ENCODE measurements at regions not wholly inside any gene's neighbourhood (a gene's known extent, or its start where the extent isn't known, plus 50 kb on each side); places are given as distances from the start of the nearest gene placed in this dataset.

- no peak overlapping the region for H3K4me3 ChIP-seq (ENCODE audit: control insufficient read depth, low read depth, low read length)
- TF ChIP-seq CTCF (IDR thresholded peaks at IDR 0.05; ENCODE audit: control insufficient read depth, insufficient read depth, low read depth, low read length, missing control alignments): no peak
- DNase-seq (ENCODE audit: low read depth): no peak
These were observed 223.1 kb downstream of the CLCN4 start for GRCh38 chrX:10379878-10380277.

- H3K4me3 ChIP-seq (ENCODE audit: control insufficient read depth, low read depth, low read length): no peak overlapping the region
- no peak for TF ChIP-seq CTCF (IDR thresholded peaks at IDR 0.05; ENCODE audit: control insufficient read depth, insufficient read depth, low read depth, low read length, missing control alignments)
- DNase-seq (ENCODE audit: low read depth): no peak
These were observed 223.5 kb downstream of the CLCN4 start for GRCh38 chrX:10380300-10380699.

- DNase-seq (ENCODE audit: low read depth): no peak
- TF ChIP-seq CTCF (IDR thresholded peaks at IDR 0.05; ENCODE audit: control insufficient read depth, insufficient read depth, low read depth, low read length, missing control alignments): no peak
- no peak overlapping the region for H3K4me3 ChIP-seq (ENCODE audit: control insufficient read depth, low read depth, low read length)
These were observed 224.4 kb downstream of the CLCN4 start for GRCh38 chrX:10381193-10381592.

- no peak for DNase-seq (ENCODE audit: low read depth)
These were observed 230.2 kb downstream of the CLCN4 start for GRCh38 chrX:10387011-10387410.

GRCh38 chrX:10390187-10390586 lies 230.2 kb downstream of the MID1 start:
- no peak for TF ChIP-seq CTCF (IDR thresholded peaks at IDR 0.05; ENCODE audit: control insufficient read depth, insufficient read depth, low read depth, low read length, missing control alignments)
- DNase-seq (ENCODE audit: low read depth): no peak
- H3K4me3 ChIP-seq (ENCODE audit: control insufficient read depth, low read depth, low read length): no peak overlapping the region

More at GRCh38 chrX:10387011-10387410, 230.2 kb downstream of the CLCN4 start:
- H3K4me3 ChIP-seq (ENCODE audit: control insufficient read depth, low read depth, low read length): no peak overlapping the region
- TF ChIP-seq CTCF (IDR thresholded peaks at IDR 0.05; ENCODE audit: control insufficient read depth, insufficient read depth, low read depth, low read length, missing control alignments): no peak

GRCh38 chrX:10393241-10393640 lies 227.1 kb downstream of the MID1 start:
- DNase-seq (ENCODE audit: low read depth): no peak
- H3K4me3 ChIP-seq (ENCODE audit: control insufficient read depth, low read depth, low read length): no peak overlapping the region
- no peak for TF ChIP-seq CTCF (IDR thresholded peaks at IDR 0.05; ENCODE audit: control insufficient read depth, insufficient read depth, low read depth, low read length, missing control alignments)

GRCh38 chrX:10393899-10394298 lies 226.5 kb downstream of the MID1 start:
- TF ChIP-seq CTCF (IDR thresholded peaks at IDR 0.05; ENCODE audit: control insufficient read depth, insufficient read depth, low read depth, low read length, missing control alignments): no peak
- DNase-seq (ENCODE audit: low read depth): no peak

More at GRCh38 chrX:10393899-10394298, 226.5 kb downstream of the MID1 start:
- no peak overlapping the region for H3K4me3 ChIP-seq (ENCODE audit: control insufficient read depth, low read depth, low read length)

Measured in AG09309 (cell line).